ENCODE measurements at regions not wholly inside any gene's neighbourhood (a gene's known extent, or its start where the extent isn't known, plus 50 kb on each side); places are given as distances from the start of the nearest gene placed in this dataset.

GRCh38 chr2:6288791-6289190 is 576.9 kb downstream of the CMPK2 start:
- no peak for TF ChIP-seq EZH2 (IDR thresholded peaks at IDR 0.05; ENCODE audit: insufficient read depth, low read length)
- TF ChIP-seq CTCF (IDR thresholded peaks at IDR 0.05; ENCODE audit: insufficient read depth, low read depth, low read length), result no peak
